Endothelial cell of umbilical vein (primary cell): ENCODE measurements at regions not wholly inside any gene's neighbourhood (a gene's known extent, or its start where the extent isn't known, plus 50 kb on each side); places are given as distances from the start of the nearest gene placed in this dataset.

Source experiments
- BruUV-seq: library from RNA; stranded (reverse); fragments of 400-500 nt; replicated peaks from 2 replicates; lab custom pipeline; 2021; lab: Mats Ljungman, UMichigan
- CTCF ChIA-PET: fragments of 300-600, 350-600 bp; sonication (Branson Sonifier 250); formaldehyde crosslinking; loops from one replicate; lab custom pipeline; 2021; ENCODE audit warnings: antibody characterized with exemption, inconsistent platforms; lab: Charles Lee
- POLR2A ChIA-PET: fragments of 300-600, 350-600 bp; sonication (Branson Sonifier 250); formaldehyde crosslinking; loops from one replicate; lab custom pipeline; 2021; ENCODE audit warnings: antibody characterized with exemption, inconsistent platforms; lab: Charles Lee
- DNase-seq: peaks from one replicate; pipeline ENCODE4 v3.0.0-alpha.2; 2011; ENCODE audit warnings: low read depth, low spot score
- FAIRE-seq: peaks from 2 replicates; lab custom pipeline; 2011; peaks lifted over from hg19 to GRCh38; lab: Jason Lieb, UNC
- H2AFZ ChIP-seq: 2 replicates; pipeline ENCODE4 v1.6.0; 2012; ENCODE audit warnings: low read depth, low read length, control low read depth, inconsistent platforms
- H3K27ac ChIP-seq: 2 replicates; pipeline ENCODE4 v1.5.1; 2011; ENCODE audit warnings: low read depth, mild to moderate bottlenecking, control low read depth, low read length, moderate library complexity; ENCODE audit not compliant: insufficient read depth
- H3K27me3 ChIP-seq, 2 experiments: 2 replicates each; pipeline versions ENCODE4 v1.6.0 to v1.6.1; 2011; ENCODE audit warnings: low read length in 2 of 2, mixed read lengths in 1 of 2; ENCODE audit not compliant: control insufficient read depth in 2 of 2, insufficient read depth in 2 of 2
- H3K36me3 ChIP-seq, 2 experiments: 2 replicates in 1 of 2; 3 replicates in 1 of 2; pipeline ENCODE4 v1.5.1; 2011; ENCODE audit warnings: low read length in 2 of 2, mild to moderate bottlenecking in 1 of 2, moderate library complexity in 1 of 2; ENCODE audit not compliant: control insufficient read depth in 2 of 2, insufficient read depth in 2 of 2; ENCODE audit errors: extremely low read depth in 1 of 2
- H3K4me1 ChIP-seq: 3 replicates; pipeline ENCODE4 v1.5.1; 2011; ENCODE audit warnings: mild to moderate bottlenecking, low read length; ENCODE audit not compliant: control insufficient read depth, insufficient read depth; ENCODE audit errors: extremely low read depth
- H3K4me2 ChIP-seq: 2 replicates; pipeline ENCODE4 v1.6.1; 2011; ENCODE audit warnings: low read length, control low read depth, mixed read lengths; ENCODE audit not compliant: insufficient read depth
- H3K4me3 ChIP-seq, 3 experiments: fragments of 200-600 bp in 1 of 3; sonication (generic), shearing (Covaris generic) in 1 of 3; replicated peaks in 1 of 3; 2 replicates each; pipeline ENCODE4 v1.5.1; 2011 to 2016; ENCODE audit warnings: control low read depth in 3 of 3, low read length in 3 of 3, mild to moderate bottlenecking in 2 of 3, inconsistent platforms in 1 of 3, low read depth in 1 of 3, moderate library complexity in 1 of 3; ENCODE audit not compliant: insufficient read depth in 1 of 3
- H3K79me2 ChIP-seq: 2 replicates; pipeline ENCODE4 v1.6.0; 2012; ENCODE audit warnings: low read length, inconsistent platforms; ENCODE audit not compliant: control insufficient read depth, insufficient read depth
- H3K9ac ChIP-seq: replicated peaks from 2 replicates; pipeline ENCODE3; 2011; ENCODE audit warnings: low read length, control low read depth; ENCODE audit not compliant: insufficient read depth; ENCODE audit errors: extremely low read depth
- H3K9me1 ChIP-seq: replicated peaks from 3 replicates; pipeline ENCODE4 v1.6.0; 2011; ENCODE audit warnings: mild to moderate bottlenecking, low read length; ENCODE audit not compliant: control insufficient read depth, insufficient read depth; ENCODE audit errors: extremely low read depth
- H3K9me3 ChIP-seq: replicated peaks from 2 replicates; pipeline ENCODE4 v1.5.1; 2012; ENCODE audit warnings: low read length, inconsistent platforms; ENCODE audit not compliant: control insufficient read depth, insufficient read depth
- H4K20me1 ChIP-seq: replicated peaks from 2 replicates; pipeline ENCODE3; 2011; ENCODE audit warnings: mild to moderate bottlenecking, low read length; ENCODE audit not compliant: control insufficient read depth, insufficient read depth; ENCODE audit errors: extremely low read depth
- EZH2 ChIP-seq: IDR thresholded peaks from 2 replicates; pipeline ENCODE4 v1.6.1; 2012; ENCODE audit warnings: borderline replicate concordance, low read depth, mild to moderate bottlenecking, moderate library complexity, low read length, inconsistent platforms; ENCODE audit not compliant: severe bottlenecking
- FOS ChIP-seq: IDR thresholded peaks from 2 replicates; pipeline ENCODE4 v1.6.1; 2011; ENCODE audit warnings: mild to moderate bottlenecking, low read length, moderate library complexity, borderline replicate concordance; ENCODE audit not compliant: insufficient read depth
- GATA2 ChIP-seq: IDR thresholded peaks from 2 replicates; pipeline ENCODE4 v1.7.0; 2011; ENCODE audit warnings: low read depth, mild to moderate bottlenecking, moderate library complexity, mixed read lengths, low read length; ENCODE audit not compliant: insufficient read length, insufficient read depth
- JUN ChIP-seq: IDR thresholded peaks from 2 replicates; pipeline ENCODE4 v1.6.1; 2011; ENCODE audit warnings: borderline replicate concordance, low read depth; ENCODE audit not compliant: insufficient read length, insufficient read depth
- MYC ChIP-seq: IDR thresholded peaks from one replicate; pipeline ENCODE4 v1.6.1; 2011; ENCODE audit warnings: mild to moderate bottlenecking, low read depth, low read length
- POLR2A ChIP-seq: IDR thresholded peaks from 2 replicates; pipeline ENCODE4 v1.6.1; 2012; ENCODE audit warnings: low read depth, mild to moderate bottlenecking, control low read depth, low read length
- POLR2AphosphoS5 ChIP-seq: IDR thresholded peaks from 2 replicates; pipeline ENCODE4 v1.6.1; 2012; ENCODE audit warnings: low read depth, mild to moderate bottlenecking, control low read depth, low read length, moderate library complexity; ENCODE audit not compliant: insufficient read depth
- dilution Hi-C: fragments of 300-500 bp; cut with MboI; formaldehyde crosslinking; loops from one replicate; pipeline ENCODE4 v1.15.0; 2019; ENCODE audit warnings: low sequenced_read_pairs; ENCODE audit not compliant: extremely low pct_ligation_motif_present
- intact Hi-C: fragments of 100-400 bp; cut with micrococcal nuclease; formaldehyde crosslinking; loops from one replicate; pipeline ENCODE4 v1.10.0; 2022
- TF ChIP-seq, protein P1 (sequence below): IDR thresholded peaks from 2 replicates; pipeline ENCODE4 v1.6.1; 2011; ENCODE audit not compliant: insufficient read depth, insufficient read length
- TF ChIP-seq, protein P2 (sequence below), 2 donors: IDR thresholded peaks; 1 replicate in 1 of 2; 2 replicates in 1 of 2; pipeline ENCODE4 v1.5.1; 2011; ENCODE audit warnings: low read length in 2 of 2, mild to moderate bottlenecking in 2 of 2, moderate library complexity in 2 of 2, control low read depth in 1 of 2, inconsistent platforms in 1 of 2, low read depth in 1 of 2; ENCODE audit not compliant: insufficient read depth in 1 of 2; ENCODE audit errors: extremely low read depth in 1 of 2

GRCh38 chr5:3382782-3383181, 212.8 kb upstream of the IRX1 start:
- Histone ChIP-seq H4K20me1 (no peaks in the 10 kb centered on the region), H3K4me3 (no peak overlapping the region), H3K4me1 (no peaks in the 10 kb centered on the region), H2AFZ (no peak overlapping the region), H3K27me3 (no peaks in the 10 kb centered on the region), H3K36me3 (no peaks in the 10 kb centered on the region), H3K9ac (no peak overlapping the region), H3K9me1 (no peaks in the 10 kb centered on the region), H3K4me2 (no peak overlapping the region), H3K79me2 (no peaks in the 10 kb centered on the region), H3K9me3 (peaks cover 4% of the 10 kb centered on the region), H3K27ac (no peak overlapping the region)
- ChIA-PET CTCF (no interaction called here), POLR2A (no interaction called here)
- TF ChIP-seq MYC (no peak), JUN (no peak), EZH2 (no peak), FOS (no peak)
- FAIRE-seq: no peak
- intact Hi-C loops: no loop called here
- DNase-seq: no peak
- dilution Hi-C loops: no loop called here
- no TSS peak for BruUV-seq

DNA sequence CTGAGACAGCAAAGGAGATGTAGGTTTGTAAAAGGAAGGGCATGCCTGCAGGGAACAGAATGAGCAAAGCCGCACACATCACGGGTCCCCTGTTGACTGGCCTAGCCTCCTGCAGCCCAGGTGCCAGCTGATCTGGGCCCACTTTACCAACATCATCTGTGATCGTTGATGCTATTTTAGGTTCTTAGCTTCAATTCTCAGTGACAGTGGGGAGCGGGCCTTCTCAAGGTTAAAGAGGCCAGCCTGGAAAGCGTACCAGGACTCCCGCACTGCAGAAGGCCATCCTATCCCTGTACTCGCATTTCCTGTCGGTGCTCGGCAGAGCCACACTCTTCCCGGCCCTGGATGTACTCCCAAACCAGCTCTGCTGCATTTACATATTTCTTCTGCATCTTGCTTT, 213.5 kb upstream of the IRX1 start:
- peaks cover 4% of the 10 kb centered on the region for H3K9me3 ChIP-seq
- DNase-seq: no peak
- dilution Hi-C loops: no loop called here
- H3K27me3 ChIP-seq: no peaks in the 10 kb centered on the region
- no peak for FAIRE-seq
- H3K27ac ChIP-seq: no peak overlapping the region
- no TSS peak for BruUV-seq
- intact Hi-C loops: no loop called here
- TF ChIP-seq, protein P1, sequence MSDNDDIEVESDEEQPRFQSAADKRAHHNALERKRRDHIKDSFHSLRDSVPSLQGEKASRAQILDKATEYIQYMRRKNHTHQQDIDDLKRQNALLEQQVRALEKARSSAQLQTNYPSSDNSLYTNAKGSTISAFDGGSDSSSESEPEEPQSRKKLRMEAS: no peak
- TF ChIP-seq POLR2A (no peak), JUN (no peak), EZH2 (no peak), MYC (no peak), POLR2AphosphoS5 (no peak), GATA2 (no peak), FOS (no peak)
- TF ChIP-seq, protein P2, sequence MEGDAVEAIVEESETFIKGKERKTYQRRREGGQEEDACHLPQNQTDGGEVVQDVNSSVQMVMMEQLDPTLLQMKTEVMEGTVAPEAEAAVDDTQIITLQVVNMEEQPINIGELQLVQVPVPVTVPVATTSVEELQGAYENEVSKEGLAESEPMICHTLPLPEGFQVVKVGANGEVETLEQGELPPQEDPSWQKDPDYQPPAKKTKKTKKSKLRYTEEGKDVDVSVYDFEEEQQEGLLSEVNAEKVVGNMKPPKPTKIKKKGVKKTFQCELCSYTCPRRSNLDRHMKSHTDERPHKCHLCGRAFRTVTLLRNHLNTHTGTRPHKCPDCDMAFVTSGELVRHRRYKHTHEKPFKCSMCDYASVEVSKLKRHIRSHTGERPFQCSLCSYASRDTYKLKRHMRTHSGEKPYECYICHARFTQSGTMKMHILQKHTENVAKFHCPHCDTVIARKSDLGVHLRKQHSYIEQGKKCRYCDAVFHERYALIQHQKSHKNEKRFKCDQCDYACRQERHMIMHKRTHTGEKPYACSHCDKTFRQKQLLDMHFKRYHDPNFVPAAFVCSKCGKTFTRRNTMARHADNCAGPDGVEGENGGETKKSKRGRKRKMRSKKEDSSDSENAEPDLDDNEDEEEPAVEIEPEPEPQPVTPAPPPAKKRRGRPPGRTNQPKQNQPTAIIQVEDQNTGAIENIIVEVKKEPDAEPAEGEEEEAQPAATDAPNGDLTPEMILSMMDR (IDR thresholded peaks at IDR 0.05; ENCODE audit: extremely low read depth in 1 of 2, insufficient read depth in 1 of 2, low read depth in 1 of 2, low read length in 2 of 2): no peak
- H3K9ac ChIP-seq: no peak overlapping the region
- no peaks in the 10 kb centered on the region for H3K4me1 ChIP-seq
- CTCF ChIA-PET: no interaction called here
- H3K36me3 ChIP-seq: no peaks in the 10 kb centered on the region
- POLR2A ChIA-PET: no interaction called here
- H4K20me1 ChIP-seq: no peaks in the 10 kb centered on the region
- no peaks in the 10 kb centered on the region for H3K9me1 ChIP-seq
- H3K4me2 ChIP-seq: no peak overlapping the region
- H3K4me3 ChIP-seq: no peak overlapping the region
- H3K79me2 ChIP-seq: no peaks in the 10 kb centered on the region
- H2AFZ ChIP-seq: no peak overlapping the region
